Tibial nerve (tissue), 3 donors: ENCODE measurements at regions not wholly inside any gene's neighbourhood (a gene's known extent, or its start where the extent isn't known, plus 50 kb on each side); places are given as distances from the start of the nearest gene placed in this dataset.

ENCODE experiments used
- POLR2A ChIP-seq, 2 donors: fragments of 450-650 bp; IDR thresholded peaks; one replicate each; pipeline ENCODE4 v1.6.1; 2017; ENCODE audit warnings: antibody characterized with exemption in 2 of 2, mild to moderate bottlenecking in 2 of 2, moderate library complexity in 2 of 2
- TF ChIP-seq, protein P1 (sequence below), 5 experiments: fragments of 200-600 bp in 3 of 5; fragments of 450-650 bp in 2 of 5; sonication (generic) in 3 of 5; IDR thresholded peaks; one replicate each; pipeline ENCODE4 v1.5.1; 2016 to 2019; ENCODE audit warnings: antibody characterized with exemption in 5 of 5, mild to moderate bottlenecking in 3 of 5, moderate library complexity in 2 of 5

GRCh38 chr5:9869616-9870288, 239.6 kb upstream of the TAS2R1 start:
- TF ChIP-seq, protein P1, sequence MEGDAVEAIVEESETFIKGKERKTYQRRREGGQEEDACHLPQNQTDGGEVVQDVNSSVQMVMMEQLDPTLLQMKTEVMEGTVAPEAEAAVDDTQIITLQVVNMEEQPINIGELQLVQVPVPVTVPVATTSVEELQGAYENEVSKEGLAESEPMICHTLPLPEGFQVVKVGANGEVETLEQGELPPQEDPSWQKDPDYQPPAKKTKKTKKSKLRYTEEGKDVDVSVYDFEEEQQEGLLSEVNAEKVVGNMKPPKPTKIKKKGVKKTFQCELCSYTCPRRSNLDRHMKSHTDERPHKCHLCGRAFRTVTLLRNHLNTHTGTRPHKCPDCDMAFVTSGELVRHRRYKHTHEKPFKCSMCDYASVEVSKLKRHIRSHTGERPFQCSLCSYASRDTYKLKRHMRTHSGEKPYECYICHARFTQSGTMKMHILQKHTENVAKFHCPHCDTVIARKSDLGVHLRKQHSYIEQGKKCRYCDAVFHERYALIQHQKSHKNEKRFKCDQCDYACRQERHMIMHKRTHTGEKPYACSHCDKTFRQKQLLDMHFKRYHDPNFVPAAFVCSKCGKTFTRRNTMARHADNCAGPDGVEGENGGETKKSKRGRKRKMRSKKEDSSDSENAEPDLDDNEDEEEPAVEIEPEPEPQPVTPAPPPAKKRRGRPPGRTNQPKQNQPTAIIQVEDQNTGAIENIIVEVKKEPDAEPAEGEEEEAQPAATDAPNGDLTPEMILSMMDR (IDR thresholded peaks at IDR 0.05) = no peak
- TF ChIP-seq POLR2A (IDR thresholded peaks at IDR 0.05) = no peak
